ENCODE measurements at regions not wholly inside any gene's neighbourhood (a gene's known extent, or its start where the extent isn't known, plus 50 kb on each side); places are given as distances from the start of the nearest gene placed in this dataset.
"Not testable (repeated sequence)": the region's sequence is repeated elsewhere in the genome, so short reads cannot be mapped to it uniquely, and the experiment has no call there.

GRCh38 chr22:47320560-47320959 is 558.1 kb downstream of the TBC1D22A start:
- DNase-seq: no peak

DNA sequence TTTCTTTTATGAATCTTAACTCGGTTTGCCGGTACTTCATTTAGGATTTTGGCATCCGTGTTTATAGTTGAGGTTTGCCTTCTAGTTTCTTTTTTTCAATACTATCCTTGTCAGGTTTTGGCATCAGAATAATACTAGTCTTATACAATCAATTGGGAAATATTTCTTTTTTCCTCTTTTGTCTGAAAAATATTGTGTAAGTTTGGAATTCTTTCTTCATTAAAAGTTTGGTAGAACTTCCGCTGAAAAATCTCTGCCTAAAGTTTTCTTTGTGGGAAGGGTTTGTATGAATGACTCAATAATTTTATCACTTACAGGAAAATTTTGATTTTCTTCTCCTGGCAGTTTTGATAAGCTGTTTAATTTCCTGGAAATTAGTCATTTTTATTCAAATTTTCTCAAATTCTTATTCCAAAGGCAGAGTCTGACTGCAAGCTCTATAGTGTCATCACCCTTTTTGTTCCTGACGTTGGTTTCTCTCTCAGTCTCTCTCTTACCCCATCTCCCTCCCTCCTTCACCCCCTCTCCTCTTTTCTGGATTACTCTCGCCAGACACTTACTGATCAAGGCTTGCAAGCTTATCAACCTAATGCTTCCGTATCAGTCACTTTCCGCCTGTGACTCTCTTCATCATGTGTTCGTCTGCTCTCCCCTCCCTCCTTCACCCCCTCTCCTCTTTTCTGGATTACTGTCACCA is 555.7 kb downstream of the TBC1D22A start:
- no peak for DNase-seq

DNA sequence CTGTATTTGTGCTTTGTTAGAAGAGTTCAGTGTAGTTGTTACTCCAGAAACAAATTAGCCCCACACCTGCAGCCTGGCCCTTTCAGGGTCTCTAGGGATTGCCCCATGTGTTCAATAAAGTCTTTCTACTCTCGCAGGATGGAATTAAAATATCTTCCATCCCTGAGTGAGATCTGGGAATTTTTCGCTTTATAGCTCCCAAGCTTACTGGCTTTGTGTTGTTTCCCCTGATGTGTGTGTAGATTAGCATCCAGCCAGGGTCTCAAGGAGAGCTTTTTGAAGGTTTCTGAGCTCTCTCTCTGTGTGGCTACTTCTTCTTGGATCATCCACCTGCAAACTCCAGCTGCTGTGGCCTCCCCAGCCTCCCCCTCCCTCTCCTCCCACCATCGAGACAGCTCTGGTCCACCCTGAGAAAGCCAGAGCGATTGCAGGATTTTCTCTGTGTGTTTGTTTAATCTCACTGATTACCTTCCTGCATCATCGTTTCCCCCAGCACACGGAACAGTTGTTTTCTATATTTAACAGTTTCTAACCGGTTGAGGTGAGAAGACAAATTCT is 553.5 kb downstream of the TBC1D22A start:
- DNase-seq: peak; percentile 26

- DNase-seq: no peak
These were observed 548.2 kb downstream of the TBC1D22A start for GRCh38 chr22:47310601-47311000.

DNA sequence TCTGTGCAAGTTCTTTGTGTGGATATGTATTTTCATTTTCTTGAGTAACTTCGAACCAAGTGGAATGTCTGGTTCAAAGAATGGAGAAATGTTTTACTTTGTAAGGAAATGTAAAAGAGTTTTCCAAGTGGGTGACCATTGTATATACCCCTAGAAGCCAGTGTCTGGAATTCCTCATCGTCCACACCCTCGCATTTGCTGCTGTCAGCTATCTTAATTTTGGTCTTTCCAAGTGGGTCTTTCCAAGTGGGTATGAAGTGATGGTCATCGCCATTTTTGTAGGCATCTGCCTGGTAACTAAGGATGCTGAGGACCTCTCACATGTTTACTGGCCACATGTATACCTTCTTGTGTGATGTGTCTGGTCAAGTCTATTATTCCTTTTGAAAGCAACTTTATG is 547.5 kb downstream of the TBC1D22A start:
- no peak for DNase-seq

DNA sequence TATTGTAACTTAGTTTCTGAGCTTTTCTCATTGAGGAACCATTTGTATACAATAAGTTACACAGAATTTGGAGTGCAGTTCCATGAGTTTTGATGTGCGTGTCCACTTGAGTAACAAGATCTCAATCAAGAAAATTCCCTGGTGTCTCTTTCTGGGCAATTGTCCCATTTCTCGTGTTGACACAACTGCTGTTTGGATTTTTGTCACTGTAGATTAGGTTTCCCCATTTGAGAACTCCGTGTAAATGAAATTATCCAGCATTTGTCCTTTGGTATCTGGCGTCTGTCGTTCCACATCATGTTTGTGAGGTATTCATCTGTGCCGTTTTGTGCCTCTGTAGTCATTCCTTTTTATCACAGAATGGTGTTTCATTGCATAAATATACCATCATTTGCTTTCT is 547.0 kb downstream of the TBC1D22A start:
- DNase-seq: peak; percentile 40

DNA sequence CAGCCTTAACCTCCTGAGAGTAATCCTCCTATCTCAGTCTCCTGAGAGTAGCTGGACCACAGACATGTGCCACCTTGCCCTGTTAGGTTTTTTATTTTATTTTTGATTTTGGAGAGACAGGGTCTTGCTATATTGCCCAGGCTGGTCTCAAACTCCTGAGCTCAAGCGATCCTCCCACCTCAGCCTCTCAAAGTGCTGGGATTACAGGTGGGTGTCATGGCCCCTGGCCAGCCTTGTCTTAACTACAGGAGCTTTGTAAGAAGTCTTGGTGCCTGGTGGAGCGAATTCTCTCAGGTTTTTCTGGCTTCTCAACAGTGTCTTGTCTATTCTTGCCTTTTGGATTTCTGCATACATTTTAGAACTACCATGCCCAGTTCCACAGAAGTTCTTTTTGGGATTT is 546.4 kb downstream of the TBC1D22A start:
- DNase-seq: no peak

- DNase-seq: no peak
These were observed 545.4 kb downstream of the TBC1D22A start for GRCh38 chr22:47307822-47308221.

DNA sequence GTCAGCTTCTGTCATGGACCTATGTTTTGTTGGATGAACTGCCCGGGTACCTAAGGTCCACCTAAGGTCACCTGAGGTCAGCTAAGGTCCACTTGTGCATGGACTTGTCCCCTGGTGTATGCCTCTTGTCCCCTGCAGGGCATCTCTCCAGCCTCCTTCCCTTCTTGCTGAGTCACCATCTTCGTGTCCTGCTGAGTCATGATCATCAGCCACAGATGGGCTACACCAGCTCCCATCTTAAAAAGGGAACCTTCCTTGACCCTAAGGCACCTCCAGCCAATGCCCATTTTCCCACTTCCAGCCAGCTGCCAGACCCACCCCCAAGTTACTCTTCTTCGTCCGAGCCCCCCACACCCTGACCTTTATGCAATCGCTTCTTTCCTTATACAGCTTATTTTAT is 544.9 kb downstream of the TBC1D22A start:
- no peak for DNase-seq

DNA sequence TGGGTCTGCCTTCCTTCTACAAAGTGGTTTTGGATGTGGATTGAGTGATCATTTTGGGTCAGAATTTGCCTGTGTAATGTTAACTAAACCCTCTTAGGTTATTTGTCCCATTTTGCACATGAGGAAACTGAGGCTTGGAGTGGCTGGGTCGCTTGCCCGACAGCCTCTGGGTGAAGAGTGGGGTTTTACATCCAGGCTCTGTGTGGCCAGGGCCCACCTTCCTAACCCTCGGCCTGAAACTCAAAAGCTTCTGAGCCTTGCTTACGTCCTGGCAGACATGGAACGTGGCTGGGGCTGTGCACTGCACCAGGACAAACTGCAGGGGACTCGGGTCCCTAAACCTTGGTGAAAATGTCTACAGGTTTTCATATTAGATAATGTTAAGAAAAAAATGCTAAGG is 542.4 kb downstream of the TBC1D22A start:
- no peak for DNase-seq

GRCh38 chr22:47304191-47304831 is 541.9 kb downstream of the TBC1D22A start:
- no peak for DNase-seq

DNA sequence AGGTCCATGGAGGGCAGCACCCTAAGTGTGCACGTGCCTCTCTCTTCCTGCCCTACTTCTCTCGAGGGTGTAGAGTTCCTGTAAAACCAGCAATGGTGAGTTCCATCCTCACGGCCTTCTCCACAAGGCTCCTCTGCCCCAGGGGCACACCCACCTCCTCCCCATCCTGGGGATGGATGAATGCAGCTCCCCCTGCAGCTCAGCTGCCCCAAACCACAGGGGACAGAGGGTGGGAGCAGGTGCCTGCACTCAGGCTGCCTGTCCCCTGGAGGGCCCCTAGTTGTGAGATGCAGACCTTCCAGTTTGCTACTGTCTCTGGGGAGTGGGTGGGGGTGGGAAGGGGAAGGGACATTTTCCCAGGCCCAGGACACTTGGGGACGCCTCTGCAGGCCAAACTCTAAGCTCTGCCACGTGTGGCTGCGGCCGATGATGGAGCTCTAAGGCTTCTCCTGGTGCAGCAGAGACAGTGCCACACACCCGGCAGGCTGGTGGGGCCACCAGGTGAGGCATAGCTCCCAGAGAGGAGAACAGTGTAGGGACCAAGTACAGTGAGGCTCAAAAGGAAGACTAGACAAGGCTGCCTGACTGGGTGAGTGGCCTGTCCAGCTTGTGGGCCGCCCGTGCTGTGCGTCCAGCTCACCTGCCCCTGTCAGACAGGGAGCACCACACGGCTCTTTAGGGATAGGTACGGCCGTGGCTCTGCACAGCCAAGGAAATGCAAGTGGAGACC is 540.9 kb downstream of the TBC1D22A start:
- DNase-seq: no peak

DNA sequence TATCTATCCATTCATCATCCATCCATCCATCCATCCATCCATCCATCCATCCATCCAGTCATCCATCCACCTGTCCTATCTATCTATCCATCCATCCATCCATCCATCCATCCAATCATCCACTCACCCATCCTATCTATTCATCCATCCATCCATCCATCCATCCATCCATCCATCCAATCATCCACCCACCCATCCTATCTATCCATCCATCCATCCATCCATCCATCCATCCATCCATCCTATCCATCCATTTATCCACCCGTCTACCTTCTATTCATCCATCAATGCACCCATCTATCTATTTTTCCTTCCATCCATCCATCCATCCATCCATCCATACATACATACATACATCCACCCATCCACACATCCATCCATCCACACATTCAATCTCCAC is 540.1 kb downstream of the TBC1D22A start:
- not testable (repeated sequence) for DNase-seq

DNA sequence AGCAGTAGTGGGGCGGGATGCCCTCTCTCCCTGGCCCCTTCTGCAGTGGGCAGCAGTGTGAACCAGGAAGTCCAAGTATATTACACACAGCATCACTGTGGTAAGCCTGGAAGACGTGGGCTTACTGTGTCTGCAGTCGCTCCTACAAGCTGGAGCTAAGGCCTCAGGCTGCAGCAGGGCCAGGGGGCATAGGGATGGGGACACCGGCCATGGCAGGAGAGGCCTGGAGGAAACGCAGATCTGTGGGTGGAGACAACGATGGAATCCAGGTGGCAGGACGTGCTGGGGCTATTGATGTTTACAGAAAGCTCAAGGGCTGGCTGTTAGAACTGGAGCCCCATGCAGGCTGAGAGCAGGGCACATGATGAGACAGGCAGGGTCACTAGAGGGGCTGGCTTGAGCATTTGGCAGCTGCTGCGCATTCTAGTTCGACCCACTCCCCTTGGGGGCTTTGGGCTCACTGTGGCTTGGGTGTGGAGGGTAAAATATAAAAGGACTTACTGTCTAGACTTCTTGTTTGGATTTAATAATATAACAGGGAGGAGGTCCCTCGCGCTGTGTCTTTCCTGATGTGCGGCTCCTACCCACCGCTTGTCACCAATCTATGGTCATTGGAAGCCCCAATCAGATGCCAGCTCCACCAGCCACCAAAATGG is 539.5 kb downstream of the TBC1D22A start:
- no peak for DNase-seq

- DNase-seq: no peak
These were observed 538.4 kb downstream of the TBC1D22A start for GRCh38 chr22:47300698-47301405.

DNA sequence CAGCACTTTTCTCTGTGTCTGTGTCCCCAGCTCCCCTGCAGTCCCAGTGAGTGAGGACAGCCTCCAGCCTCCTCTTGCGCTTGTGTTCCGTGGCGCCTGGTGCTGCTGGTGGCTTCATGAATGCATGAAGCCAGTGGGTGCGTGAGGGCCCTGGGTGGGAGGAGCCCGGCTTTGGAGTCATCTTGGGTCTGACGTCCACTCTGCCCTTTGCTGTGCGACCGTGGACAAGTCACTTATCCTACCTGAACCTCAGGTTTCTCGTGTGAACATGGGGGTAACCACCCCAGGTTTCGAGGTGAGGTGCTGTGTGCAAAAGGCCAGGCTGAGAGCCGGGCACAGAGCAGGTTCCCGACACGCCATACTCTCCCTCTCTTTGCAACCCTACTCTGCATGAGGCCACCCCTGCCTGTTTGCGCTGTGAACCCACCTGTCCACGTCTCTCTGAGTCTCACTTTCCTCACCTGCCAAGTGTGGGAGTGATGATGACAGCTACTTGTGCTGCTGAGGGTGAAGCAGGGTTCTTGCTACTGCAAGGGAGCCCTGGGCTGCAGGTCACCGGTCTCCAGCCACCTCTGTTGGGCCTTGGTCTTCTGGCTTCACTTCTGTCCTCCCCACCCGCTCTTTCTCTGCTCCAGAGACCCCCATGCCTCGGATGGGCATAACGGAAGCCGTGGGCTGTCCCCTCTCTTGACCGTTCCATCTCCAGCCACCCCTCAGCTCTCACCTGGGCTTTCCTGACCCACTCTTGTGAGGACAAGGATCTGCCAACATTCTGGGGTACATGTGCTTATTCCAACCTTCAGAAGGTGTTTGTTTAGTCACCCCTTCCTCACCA is 537.6 kb downstream of the TBC1D22A start:
- DNase-seq: no peak

DNA sequence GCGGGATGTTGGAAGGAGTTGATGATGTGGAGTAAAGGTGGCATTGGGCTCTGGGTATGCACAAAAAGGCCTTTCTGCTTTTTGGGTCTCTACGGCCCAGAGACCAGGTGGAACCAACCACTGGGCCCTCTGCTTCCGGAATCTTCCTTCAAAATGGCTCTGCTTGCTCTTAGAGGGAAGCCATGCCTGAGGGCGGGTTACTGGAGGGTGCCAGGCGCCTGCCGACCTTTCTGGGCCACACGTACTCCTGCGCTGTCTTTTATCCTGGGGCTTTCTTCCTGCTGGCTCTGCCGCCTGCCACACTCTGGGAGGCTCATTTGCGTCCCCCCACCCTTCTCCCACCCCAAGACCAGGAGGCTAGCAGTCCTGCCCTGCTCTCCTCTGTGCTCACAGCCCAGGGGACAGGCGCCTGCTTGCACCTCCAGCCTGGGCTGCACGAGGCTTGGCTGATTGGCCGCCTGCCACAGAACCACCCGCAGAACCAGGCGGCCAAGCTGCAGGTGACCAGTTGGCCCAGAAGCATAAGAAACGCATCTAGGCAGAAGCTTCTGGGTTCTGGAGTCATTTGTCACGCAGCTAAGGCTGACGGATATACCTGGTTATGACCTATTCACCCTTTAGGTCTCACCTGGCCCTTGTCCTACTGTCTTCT is 536.9 kb downstream of the TBC1D22A start:
- no peak for DNase-seq

DNA sequence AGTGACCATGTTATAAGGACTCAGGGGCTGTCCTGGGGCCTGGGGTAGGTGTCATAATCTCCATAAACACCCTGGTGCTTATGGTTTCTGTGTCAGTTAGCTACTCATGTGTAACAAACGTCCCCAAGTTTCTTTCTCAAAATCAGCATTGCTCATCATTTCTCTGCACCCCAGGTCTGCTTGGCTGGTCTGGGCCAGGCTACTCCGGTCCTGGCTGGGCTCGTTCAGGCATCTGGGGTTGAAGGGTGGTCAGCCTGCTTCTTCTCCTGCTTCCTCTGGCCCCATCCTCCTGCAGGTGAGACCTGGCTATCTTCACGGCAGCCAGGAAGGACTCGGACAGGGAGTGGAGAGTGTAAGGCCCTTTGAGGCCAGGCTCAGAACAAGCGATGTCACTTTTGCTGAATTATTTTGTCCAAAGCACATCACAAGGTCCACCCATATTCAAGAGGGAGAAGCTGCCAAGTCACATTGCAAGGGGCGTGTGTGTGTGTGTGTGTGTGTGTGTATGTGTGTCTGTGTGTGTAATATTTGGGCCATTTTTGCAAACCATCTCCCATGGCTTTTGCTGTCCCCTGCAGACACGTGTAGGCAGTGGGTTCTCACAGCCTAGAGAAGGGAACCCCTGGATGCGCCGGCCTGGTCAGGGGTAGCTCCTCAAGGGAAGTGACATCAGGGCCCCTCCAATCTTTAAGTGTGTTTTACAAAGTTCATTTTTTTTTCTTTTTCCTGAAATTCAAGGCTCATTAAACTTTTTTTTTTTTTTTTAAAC is 535.8 kb downstream of the TBC1D22A start:
- no peak for DNase-seq

DNA sequence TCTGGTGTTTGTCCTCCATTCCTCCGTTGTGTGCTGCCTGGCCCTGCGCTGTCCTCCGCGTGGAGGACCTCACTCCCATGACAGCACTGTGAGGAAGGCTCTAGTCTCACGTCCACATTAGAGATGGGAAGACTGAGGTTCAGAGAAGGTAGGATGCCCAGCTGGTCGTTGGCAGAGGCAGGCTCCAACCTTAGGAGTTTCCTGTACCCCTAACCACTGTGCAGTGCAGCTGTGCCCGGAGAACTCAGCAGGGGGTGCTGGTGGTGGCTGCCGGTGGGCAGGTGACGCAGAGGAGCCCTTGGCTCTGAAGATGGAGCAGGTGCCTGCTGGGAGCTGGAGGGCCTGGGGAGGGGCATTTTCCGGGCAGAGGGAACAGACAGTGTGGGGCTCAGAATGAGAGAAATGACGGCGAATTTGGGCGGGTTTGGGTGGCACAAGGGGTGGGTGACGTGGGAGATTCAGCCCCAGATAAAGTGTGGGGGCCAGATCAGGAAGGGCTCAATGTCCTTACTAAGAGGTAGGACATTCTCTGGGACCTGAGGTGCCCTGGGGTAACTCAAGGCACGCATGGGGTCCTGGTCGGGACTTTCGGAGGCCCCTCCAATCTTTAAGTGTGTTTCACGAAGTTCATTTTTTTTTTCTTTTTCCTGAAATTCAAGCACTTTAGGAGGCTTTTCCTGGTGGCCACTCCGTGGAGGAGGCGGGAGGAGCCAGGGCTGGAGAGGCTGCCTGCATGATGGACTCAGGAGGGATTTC is 535.0 kb downstream of the TBC1D22A start:
- no peak for DNase-seq

Measured in NCI-H2171 (cell line).